COLO829 (cell line): ENCODE measurements at regions not wholly inside any gene's neighbourhood (a gene's known extent, or its start where the extent isn't known, plus 50 kb on each side); places are given as distances from the start of the nearest gene placed in this dataset.

Source experiments
- DNase-seq: peaks from one replicate; pipeline ENCODE4 v3.0.0; 2012; ENCODE audit warnings: low spot score

GRCh38 chr10:125213541-125214282, 53.3 kb upstream of the CTBP2 start:
- DNase-seq, result peak; percentile 90

- no peak for DNase-seq
Measured at GRCh38 chr10:125212150-125212809, 51.9 kb upstream of the CTBP2 start.
